GM12878 (cell line): ENCODE measurements at regions not wholly inside any gene's neighbourhood (a gene's known extent, or its start where the extent isn't known, plus 50 kb on each side); places are given as distances from the start of the nearest gene placed in this dataset.
A peak's percentile ranks its signal among the peaks of the same experiment; 100 is the strongest.
"Not testable (repeated sequence)": the region's sequence is repeated elsewhere in the genome, so short reads cannot be mapped to it uniquely, and the experiment has no call there.

Experiments
- ATAC-seq: fragments of 200-7000 bp; cut with Tn5 transposase; 3 replicates; pipeline ENCODE4 v1.9.1; 2020; ENCODE audit warnings: mild to moderate bottlenecking, moderate library complexity
- BruUV-seq: library from RNA; stranded (reverse); fragments of 400-500 nt; replicated peaks from 2 replicates; lab custom pipeline; 2021; lab: Mats Ljungman, UMichigan
- CTCF ChIA-PET: fragments of 300-600 bp; sonication (Branson Sonifier 250); formaldehyde crosslinking; extraction: SDS; loops from one replicate; lab custom pipeline; 2021; ENCODE audit warnings: inconsistent platforms; lab: Yijun Ruan, JAX
- POLR2A ChIA-PET: fragments of 350-600 bp; formaldehyde crosslinking; extraction: SDS; loops from one replicate; lab custom pipeline; 2021; ENCODE audit warnings: inconsistent platforms; lab: Charles Lee
- RAD21 ChIA-PET: fragments of 300-600 bp; sonication (Branson Sonifier 250); formaldehyde crosslinking; loops from one replicate; lab custom pipeline; 2023; ENCODE audit warnings: antibody characterized with exemption; ENCODE audit not compliant: unreplicated experiment; lab: Charles Lee
- SMC1A ChIA-PET: fragments of 300-600 bp; sonication (Branson Sonifier 250); formaldehyde crosslinking; loops from one replicate; lab custom pipeline; 2023; ENCODE audit not compliant: unreplicated experiment, uncharacterized antibody; lab: Charles Lee
- DNase-seq: peaks from one replicate; pipeline ENCODE4 v3.0.0-alpha.2; 2011; ENCODE audit warnings: low read depth, low spot score
- FAIRE-seq: peaks from 3 replicates; lab custom pipeline; 2011; peaks lifted over from hg19 to GRCh38; lab: Jason Lieb, UNC
- H2AFZ ChIP-seq: 2 replicates; pipeline ENCODE4 v1.6.0; 2011; ENCODE audit warnings: low read depth, low read length, control low read depth; ENCODE audit not compliant: control insufficient read depth
- H3K27ac ChIP-seq: 2 replicates; pipeline ENCODE4 v1.5.1; 2011; ENCODE audit warnings: control low read depth; ENCODE audit not compliant: control insufficient read depth, insufficient read depth
- H3K27me3 ChIP-seq, 2 experiments: replicated peaks in 1 of 2; 2 replicates each; pipeline versions ENCODE4 v1.6.0 to v1.6.1; 2011; ENCODE audit warnings: low read length in 1 of 2; ENCODE audit not compliant: control insufficient read depth in 2 of 2, insufficient read depth in 2 of 2
- H3K36me3 ChIP-seq, 2 experiments: 2 replicates each; pipeline ENCODE4 v1.5.1; 2011; ENCODE audit warnings: low read length in 1 of 2; ENCODE audit not compliant: control insufficient read depth in 2 of 2, insufficient read depth in 2 of 2
- H3K4me1 ChIP-seq: 2 replicates; pipeline ENCODE4 v1.6.1; 2011; ENCODE audit warnings: mild to moderate bottlenecking, low read length, moderate library complexity, mixed read lengths; ENCODE audit not compliant: control insufficient read depth, insufficient read depth
- H3K4me2 ChIP-seq: 2 replicates; pipeline ENCODE4 v1.6.0; 2011; ENCODE audit warnings: control low read depth; ENCODE audit not compliant: control insufficient read depth, insufficient read depth
- H3K4me3 ChIP-seq: fragments of 200-600 bp; sonication (generic); 2 replicates; pipeline ENCODE4 v1.5.1; 2016
- H3K79me2 ChIP-seq: 2 replicates; pipeline ENCODE4 v1.6.0; 2011; ENCODE audit warnings: low read length; ENCODE audit not compliant: control insufficient read depth, insufficient read depth
- H3K9ac ChIP-seq: 2 replicates; pipeline ENCODE4 v1.8.0; 2011; ENCODE audit warnings: low read length, control low read depth, mixed read lengths; ENCODE audit not compliant: control insufficient read depth, insufficient read depth
- H3K9me3 ChIP-seq: replicated peaks from 3 replicates; pipeline ENCODE4 v1.5.1; 2011; ENCODE audit warnings: mild to moderate bottlenecking, low read length; ENCODE audit not compliant: control insufficient read depth, insufficient read depth
- H4K20me1 ChIP-seq: 2 replicates; pipeline ENCODE4 v1.6.0; 2011; ENCODE audit not compliant: control insufficient read depth, insufficient read depth
- BCLAF1 ChIP-seq: fragments of 450-650 bp; IDR thresholded peaks from 2 replicates; pipeline ENCODE4 v1.6.1; 2017; ENCODE audit warnings: antibody characterized with exemption, mild to moderate bottlenecking, moderate library complexity
- CBX3 ChIP-seq: fragments of 200-600 bp; sonication (generic); IDR thresholded peaks from 2 replicates; pipeline ENCODE4 v1.6.1; 2016; ENCODE audit warnings: low read depth, borderline replicate concordance
- STAT1 ChIP-seq: fragments of 450-650 bp; conservative IDR thresholded peaks from 2 replicates; pipeline ENCODE4 v1.6.1; 2014; ENCODE audit warnings: antibody characterized with exemption, mild to moderate bottlenecking
- ZNF687 ChIP-seq: fragments of 450-650 bp; IDR thresholded peaks from 2 replicates; pipeline ENCODE4 v1.6.1; 2017; ENCODE audit warnings: mild to moderate bottlenecking, moderate library complexity
- WGBS: methylation state at CpG from one replicate; pipeline ENCODE4 v1.1.6; 2016; ENCODE audit warnings: low lambda C conversion rate; ENCODE audit not compliant: insufficient replicate concordance, insufficient coverage; ENCODE audit errors: missing lambda C conversion rate; 5-methylcytosine and 5-hydroxymethylcytosine counted together
- in situ Hi-C: fragments of 300-500 bp; cut with MboI; formaldehyde crosslinking; loops from 9 replicates; pipeline ENCODE4 v1.14.3; 2018; ENCODE audit warnings: mixed read lengths
- intact Hi-C: fragments of 100-400 bp; cut with micrococcal nuclease; formaldehyde crosslinking; loops from one replicate; pipeline ENCODE4 v1.14.2; 2022; ENCODE audit not compliant: unreplicated experiment

GRCh38 chr7:65797566-65797965 is 75.3 kb upstream of the VKORC1L1 start:
- H3K4me2 ChIP-seq, H3K79me2 ChIP-seq, RAD21 ChIA-PET, ATAC-seq, H3K27me3 ChIP-seq, FAIRE-seq, BruUV-seq, H3K9ac ChIP-seq, H4K20me1 ChIP-seq, H3K4me3 ChIP-seq, CTCF ChIA-PET, in situ Hi-C loops, H2AFZ ChIP-seq, DNase-seq, H3K9me3 ChIP-seq, intact Hi-C loops, H3K36me3 ChIP-seq: not testable (repeated sequence)
- Histone ChIP-seq H3K4me1 (peaks cover 12% of the 10 kb centered on the region), H3K27ac (peak overlapping the region; percentile 86; the same call in 1 of the 2 replicates)
- SMC1A ChIA-PET = interaction anchor here (0.6 to 0.9 kb wide), 2 partner anchors 11 to 551 kb away, joined by 3 read pairs; no protein-coding TSS in a partner anchor
- WGBS = 96% methylated on average over 5 of the region's 5 CpGs
- POLR2A ChIA-PET = interaction anchor here (3.0 kb wide), 1 partner anchor 12 kb away, joined by 18 read pairs; no protein-coding TSS in a partner anchor

- Histone ChIP-seq H3K27ac (peak overlapping the region; percentile 86), H4K20me1 (no peaks in the 10 kb centered on the region), H3K4me2 (peak overlapping the region; percentile 41), H3K36me3 (peaks cover 0 to 2% of the 10 kb centered on the region in 2 experiments; a peak in 1 of 4 replicates), H3K79me2 (no peaks in the 10 kb centered on the region), H2AFZ (peak overlapping the region; percentile 5; the same call in 1 of the 2 replicates), H3K4me1 (peaks cover 12% of the 10 kb centered on the region), H3K27me3 (no peaks in the 10 kb centered on the region), H3K9ac (peak overlapping the region; percentile 15; the same call in 1 of the 2 replicates), H3K9me3 (no peaks in the 10 kb centered on the region), H3K4me3 (no peak overlapping the region)
- FAIRE-seq = no peak
- in situ Hi-C loops = no loop called here
- ChIA-PET RAD21 (interaction anchor here (1.2 to 1.7 kb wide), 2 partner anchors 10 to 12 kb away, joined by 6 to 9 read pairs; no protein-coding TSS in a partner anchor), POLR2A (interaction anchor here (3.0 kb wide), 1 partner anchor 11 kb away, joined by 18 read pairs; no protein-coding TSS in a partner anchor), SMC1A (interaction anchor here (0.6 to 1.5 kb wide), 4 partner anchors 10 to 550 kb away, joined by 3 to 12 read pairs (median 3); no protein-coding TSS in a partner anchor), CTCF (interaction anchor here (1.0 to 2.7 kb wide), 2 partner anchors 40 to 42 kb away, joined by 3 to 12 read pairs; no protein-coding TSS in a partner anchor)
- BruUV-seq = no TSS peak
- intact Hi-C loops = no loop called here
- WGBS = 38% methylated on average over 5 of the region's 5 CpGs
- DNase-seq = peak; percentile 67
- peak; percentile 96 for ATAC-seq
- TF ChIP-seq CBX3 (no peak), STAT1 (no peak), ZNF687 (peak; percentile 57; the same call in 1 of the 2 replicates), BCLAF1 (no peak)
These were observed 74.5 kb upstream of the VKORC1L1 start for GRCh38 chr7:65798111-65799075.
